ENCODE measurements at regions not wholly inside any gene's neighbourhood (a gene's known extent, or its start where the extent isn't known, plus 50 kb on each side); places are given as distances from the start of the nearest gene placed in this dataset.

GRCh38 chr3:177431525-177432176 lies 234.4 kb upstream of the TBL1XR1 start:
- no peak for DNase-seq (ENCODE audit: low read depth in 2 of 2)

DNA sequence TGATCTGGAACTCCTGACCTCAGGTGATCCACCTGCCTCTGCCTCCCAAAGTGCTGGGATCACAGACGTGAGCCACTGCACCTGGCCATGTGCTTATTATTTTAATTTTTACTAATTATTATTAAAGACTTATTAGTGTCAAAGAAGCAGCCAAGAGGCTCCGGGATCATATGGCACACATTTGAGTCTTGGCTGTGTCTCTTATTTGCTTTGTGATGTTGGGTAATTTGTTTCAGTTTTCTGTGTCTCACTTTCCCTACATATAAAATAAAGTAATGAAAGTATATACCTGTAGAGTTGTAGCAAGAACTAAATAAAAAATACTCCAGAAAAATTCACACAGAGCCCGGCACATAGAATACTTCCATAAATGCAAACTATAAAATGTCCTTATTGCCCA lies 238.0 kb upstream of the TBL1XR1 start:
- no peak for DNase-seq (ENCODE audit: low read depth in 2 of 2)

DNA sequence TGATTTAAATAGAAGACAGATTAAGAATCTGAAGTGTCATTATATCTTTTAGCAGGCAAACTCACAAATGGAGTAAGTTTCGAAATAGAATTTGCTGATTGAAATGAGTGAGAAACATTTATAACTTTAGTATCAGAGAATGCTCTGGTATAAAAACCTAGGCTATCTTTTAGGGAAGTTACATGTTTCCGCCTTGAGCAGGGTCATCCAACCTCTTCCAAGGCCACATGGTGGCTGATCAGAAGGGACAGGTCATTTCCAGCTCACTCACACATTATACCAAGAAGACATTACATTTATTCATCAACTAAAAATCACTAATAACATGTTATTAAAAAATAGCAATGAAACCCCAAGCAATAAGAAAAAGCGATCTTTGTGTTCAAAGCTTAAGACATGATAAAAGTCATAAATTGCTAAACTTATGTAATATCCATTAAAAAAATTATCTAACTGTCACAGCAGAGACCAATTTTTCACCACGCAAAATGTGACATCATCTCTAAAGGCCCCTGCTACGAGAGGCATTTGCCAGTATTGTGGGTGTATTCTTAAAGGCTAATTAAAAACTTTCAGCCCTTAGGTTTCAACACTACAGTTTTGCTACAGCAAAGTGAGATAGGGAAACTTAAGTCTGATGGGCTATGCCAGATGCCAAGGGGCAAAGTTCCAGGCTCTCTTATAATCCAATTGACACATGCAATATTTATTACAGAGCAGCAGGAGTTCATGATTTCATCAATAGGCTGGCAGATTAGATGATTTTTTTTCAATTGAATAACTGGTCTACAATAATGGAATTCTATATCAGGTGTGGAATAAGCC lies 240.4 kb upstream of the TBL1XR1 start:
- no peak for DNase-seq (ENCODE audit: low read depth in 2 of 2)

- DNase-seq (ENCODE audit: low read depth in 2 of 2), result no peak
These were observed 241.4 kb upstream of the TBL1XR1 start for GRCh38 chr3:177438596-177439220.

GRCh38 chr3:177439694-177440269 lies 242.5 kb upstream of the TBL1XR1 start:
- no peak for DNase-seq (ENCODE audit: low read depth in 2 of 2)

GRCh38 chr3:177440456-177441104 lies 243.3 kb upstream of the TBL1XR1 start:
- DNase-seq (ENCODE audit: low read depth in 2 of 2), result no peak

DNA sequence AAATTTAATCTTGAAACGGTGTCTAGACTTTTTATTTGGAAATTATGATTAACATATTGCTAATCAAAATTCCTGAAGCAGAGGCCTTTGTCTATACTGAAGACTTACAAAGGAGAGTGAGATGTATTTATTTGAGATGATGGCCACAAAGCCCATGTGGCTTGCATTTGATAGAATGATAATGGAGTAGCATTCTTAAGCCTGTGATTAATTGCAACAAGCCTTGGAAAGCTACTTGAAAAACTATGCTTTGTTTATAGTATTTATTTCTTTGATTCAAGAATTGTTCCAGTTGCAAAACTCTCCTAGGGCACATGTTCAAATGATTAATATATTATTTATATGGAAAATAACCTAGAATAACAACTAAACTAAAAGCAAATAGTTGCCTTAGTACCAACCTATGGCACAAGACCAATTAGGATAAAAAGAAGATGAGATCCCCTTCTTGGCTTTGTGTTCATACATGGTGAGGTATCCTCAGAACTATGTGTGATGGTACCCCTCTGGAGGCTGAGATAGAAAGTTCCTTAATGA lies 244.1 kb upstream of the TBL1XR1 start:
- DNase-seq (ENCODE audit: low read depth in 2 of 2), result no peak

DNA sequence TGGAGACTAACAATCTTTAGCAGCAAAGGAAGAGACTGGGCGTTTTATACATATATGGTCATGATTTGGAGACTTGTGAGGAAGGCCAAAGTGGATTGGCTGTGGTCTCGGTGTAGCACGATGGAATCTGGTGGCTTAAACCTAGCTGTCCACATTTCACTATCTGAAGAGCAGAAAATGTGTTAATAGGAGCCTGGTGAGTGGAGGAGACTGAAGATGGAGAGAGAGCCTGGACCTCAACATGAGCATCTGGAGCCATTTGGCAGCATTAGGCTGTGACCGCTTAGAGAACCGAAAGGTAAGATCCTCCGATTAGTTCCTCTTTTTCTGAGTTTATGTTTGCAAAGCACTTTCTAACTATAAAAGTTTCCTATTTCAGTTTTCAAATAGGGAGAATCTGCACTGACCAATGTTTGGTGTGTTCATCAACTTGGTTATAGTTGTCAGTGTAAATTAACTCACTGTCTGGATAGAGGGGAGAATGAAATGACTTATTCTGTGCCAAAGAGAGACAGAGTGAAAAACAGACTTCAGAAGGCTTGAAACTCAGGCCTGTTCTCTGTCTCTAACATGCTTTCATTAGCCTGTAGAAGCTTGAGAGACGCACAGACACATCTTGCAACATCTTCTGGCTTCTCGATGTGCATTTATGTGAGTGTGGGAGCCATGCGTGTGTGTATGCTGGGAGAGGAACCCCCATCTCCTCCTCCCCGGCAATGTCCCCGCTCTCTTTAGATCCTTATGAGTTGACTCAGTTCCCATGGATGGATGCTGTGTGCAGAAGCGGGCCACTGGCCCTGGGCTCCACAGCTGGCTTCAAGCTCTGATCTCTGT lies 244.7 kb upstream of the TBL1XR1 start:
- no peak for DNase-seq (ENCODE audit: low read depth in 2 of 2)

DNA sequence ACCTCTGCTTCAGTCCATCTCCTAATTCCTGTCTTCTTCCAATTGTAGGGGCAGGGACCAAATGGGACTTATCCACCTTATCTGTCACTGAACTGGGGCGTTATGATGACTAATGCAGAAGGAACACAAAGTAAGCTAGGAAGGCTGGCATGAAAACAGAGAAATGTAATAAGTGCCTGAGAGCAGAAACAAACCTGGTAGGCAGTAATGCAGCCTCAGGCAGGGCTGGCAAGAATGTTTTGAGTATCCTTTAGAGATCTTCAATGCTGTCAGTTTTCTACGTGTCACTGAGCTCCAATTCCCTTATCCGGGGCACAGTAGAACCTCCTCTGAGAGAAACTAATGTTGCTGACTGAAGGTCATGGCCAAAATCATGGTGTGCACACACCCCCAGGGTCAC lies 246.2 kb upstream of the TBL1XR1 start:
- no peak for DNase-seq (ENCODE audit: low read depth in 2 of 2)

DNA sequence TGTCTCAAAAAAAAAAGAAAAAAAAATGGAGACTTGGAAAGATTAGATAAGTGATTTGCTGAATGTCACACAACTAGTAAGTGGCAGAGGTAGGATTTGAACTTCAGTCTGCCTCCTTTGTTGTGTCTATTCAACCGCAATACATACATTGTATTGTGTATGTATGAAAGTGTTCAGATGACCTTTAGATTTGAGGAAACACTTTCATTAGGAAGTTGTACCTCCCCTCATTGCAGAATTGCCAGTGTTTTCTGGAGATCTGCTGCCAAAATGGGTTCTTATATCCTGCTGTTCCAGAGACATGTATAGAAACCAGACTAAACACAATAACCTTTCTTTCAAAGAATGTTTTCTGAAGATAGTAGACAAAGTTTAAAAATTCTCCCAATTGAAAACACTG lies 247.4 kb upstream of the TBL1XR1 start:
- DNase-seq (ENCODE audit: low read depth in 2 of 2), result no peak

DNA sequence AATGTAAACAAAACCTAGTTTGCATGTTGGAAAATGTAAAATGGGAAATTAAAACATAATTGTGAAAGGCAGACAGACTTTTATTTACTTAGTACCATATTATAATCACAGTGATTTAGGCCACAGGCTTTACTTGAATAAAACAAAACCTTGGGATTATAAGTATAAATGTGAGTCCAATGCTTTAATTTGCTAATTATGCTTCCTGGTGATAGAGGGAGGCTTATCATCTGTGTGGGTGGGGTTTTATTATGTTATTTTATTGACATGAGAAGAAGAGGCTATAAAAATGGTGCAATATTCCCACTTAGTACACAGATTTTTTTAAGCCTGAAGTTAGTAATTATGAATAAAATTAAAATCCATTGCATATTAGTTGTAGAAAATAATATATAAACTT lies 248.3 kb upstream of the TBL1XR1 start:
- DNase-seq (ENCODE audit: low read depth in 2 of 2), result no peak

DNA sequence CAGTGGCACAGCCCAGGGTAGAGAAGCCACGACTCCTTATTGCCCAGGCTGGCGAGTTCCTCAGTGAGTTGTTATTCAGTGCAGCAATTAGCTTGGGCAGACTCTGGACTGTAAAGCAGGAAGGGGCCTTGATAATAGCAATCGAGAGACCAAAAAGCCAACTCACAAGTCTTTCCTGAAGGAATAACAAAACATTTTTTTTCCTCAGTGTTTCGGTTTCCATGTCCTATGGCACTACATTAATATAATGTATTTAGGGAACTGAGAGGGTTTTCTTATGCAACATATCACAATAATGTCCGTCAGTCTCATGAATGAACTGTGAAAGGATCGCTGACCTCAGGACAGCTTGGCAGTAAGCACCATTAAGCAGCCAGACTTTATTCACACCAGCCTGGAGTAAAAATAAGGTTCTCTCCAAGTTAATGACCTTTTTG lies 248.9 kb upstream of the TBL1XR1 start:
- no peak for DNase-seq (ENCODE audit: low read depth in 2 of 2)

DNA sequence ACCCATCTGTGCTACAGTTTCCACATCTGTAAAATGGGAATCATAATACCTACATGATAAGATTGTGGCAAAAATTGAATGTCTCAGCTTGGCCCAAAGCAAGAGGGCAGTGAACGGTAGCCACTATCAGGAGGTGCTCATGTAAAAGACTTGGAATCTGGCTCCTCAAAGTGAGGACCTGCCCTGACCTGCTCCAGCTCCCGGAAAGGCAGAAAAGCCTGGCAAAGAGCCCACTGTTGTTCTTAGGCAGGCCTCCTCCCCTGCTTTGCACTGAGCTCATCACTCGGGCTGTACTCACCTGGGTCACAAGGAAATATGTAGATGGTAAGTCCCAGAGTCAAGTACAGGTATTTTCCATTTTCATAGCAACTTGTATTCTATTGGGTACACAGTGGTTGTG lies 250.7 kb upstream of the TBL1XR1 start:
- DNase-seq (ENCODE audit: low read depth in 2 of 2), result no peak

- no peak for DNase-seq (ENCODE audit: low read depth in 2 of 2)
These were observed 251.7 kb upstream of the TBL1XR1 start for GRCh38 chr3:177448987-177449359.

DNA sequence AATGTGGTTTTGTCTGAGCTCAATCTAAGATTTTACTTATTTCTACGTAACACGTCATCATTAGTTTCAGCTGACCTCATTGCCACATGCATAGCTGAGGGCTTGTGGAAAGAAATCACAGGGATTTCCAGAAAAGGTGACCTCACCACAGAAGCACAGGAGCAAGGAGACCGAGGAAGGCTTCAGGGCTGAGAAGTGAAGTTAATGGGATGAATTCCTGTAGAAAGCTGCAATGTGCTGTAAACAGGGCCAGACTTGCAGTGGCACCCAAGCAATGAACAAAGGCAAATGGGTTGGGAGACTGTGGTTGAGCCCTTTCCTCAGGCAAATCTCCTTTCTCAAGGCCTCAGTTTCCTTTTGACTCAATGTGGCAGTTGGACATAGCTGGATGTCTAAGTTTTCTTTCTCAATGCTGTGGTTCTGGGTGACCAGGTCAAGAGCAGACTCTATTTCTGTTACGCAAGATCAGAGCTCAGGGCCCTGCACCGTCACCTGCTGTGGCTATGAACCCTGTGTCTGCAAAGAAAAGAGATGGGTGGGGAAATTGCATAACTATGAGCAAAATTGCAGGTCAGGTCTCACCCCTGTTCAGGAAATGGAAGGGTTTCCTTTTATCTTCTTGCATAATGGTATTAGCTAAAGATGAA lies 252.2 kb upstream of the TBL1XR1 start:
- no peak for DNase-seq (ENCODE audit: low read depth in 2 of 2)

DNA sequence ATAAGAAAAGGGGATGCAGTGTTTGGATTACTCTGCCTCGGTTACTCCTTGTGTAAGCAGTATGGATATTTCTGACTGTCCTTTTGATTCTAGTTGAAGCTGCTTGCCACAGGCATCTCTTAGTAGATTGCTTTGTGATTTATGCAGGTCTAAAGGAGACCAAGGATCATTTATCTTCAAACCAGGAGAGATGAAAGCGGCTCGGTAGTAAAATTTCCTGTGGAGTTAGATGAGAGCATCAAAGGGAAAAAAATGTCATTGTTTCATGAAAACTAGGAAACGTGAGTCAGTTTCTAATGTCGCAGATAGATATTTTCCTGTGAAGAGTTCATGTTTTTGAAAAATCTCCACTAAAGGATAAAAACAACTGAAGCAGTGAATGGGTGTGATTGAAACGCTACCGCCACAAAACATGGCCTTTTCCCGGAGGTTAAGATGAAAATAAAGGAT lies 254.0 kb upstream of the TBL1XR1 start:
- no peak for DNase-seq (ENCODE audit: low read depth in 2 of 2)

DNA sequence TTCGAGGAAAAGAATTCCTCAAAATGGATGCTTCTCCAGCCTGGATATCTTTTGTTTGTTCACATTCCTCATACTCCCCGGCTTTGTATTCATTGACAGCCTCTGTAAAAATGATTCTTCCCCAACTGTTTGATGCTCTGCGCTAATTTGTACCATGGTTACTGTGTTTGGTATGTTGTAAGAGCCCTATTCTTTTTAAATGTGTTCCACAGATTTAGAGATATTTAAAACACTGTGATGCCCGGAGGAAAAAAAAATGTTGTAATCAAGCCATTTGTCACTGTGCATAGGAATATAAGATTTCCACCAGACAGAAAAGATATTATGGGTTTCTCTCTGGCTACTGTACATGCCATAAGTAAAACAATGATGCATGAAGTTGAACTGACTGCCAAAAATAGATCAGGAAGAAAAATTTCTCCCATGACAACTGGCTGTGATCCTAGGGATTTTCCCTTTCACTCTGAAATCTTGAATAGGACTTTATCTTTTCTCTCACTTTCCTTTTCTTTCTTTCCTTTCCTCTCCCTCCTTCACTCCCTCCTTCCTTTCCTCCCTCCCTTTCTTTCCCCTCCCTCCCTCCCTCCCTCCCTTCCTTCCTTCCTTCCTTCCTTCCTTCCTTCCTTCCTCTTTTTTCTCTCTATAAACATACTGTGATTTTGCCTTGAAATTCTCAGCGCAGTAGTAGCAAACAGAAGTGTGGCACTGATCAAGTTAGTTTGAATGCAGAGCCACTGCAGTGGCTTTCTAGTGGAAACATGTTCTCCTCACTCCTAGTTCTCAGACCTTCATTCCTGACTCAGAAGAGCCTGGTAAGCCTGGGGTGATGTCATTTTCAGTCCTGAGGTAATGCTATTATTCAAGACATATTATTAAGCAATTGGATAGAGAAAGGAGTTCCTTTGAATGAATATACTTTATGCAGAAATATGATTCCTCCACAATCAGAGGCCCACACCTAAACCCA lies 254.9 kb upstream of the TBL1XR1 start:
- no peak for DNase-seq (ENCODE audit: low read depth in 2 of 2)

DNA sequence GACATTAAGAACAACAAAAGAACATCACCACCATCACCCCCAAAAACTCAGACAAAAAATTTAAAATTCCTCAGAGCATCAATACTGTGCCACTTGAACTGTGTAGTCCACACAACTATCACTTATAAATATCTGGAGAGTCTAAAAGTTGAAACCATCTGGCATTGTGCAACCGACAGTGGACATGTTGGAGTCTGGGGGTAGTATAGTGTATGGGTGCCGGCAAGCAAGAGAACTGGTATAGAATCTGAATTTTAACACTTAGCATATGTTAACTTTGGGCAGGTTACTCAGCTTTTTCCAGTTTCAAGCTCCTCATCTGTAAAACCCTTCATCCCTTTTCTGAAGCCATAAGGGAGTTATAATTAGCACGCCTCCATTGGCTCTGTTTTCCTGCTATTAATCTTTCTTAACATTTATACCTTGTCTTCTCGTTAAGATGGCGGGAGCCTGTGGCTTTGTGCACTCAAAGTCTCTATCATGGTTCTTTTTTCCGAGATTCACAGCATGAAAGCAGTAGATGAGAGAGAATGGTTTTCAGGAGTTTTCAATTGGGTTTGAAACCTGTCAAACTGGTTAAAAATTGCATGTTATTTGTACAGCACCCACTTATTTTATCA lies 255.7 kb upstream of the TBL1XR1 start:
- DNase-seq (ENCODE audit: low read depth in 2 of 2), result no peak

DNA sequence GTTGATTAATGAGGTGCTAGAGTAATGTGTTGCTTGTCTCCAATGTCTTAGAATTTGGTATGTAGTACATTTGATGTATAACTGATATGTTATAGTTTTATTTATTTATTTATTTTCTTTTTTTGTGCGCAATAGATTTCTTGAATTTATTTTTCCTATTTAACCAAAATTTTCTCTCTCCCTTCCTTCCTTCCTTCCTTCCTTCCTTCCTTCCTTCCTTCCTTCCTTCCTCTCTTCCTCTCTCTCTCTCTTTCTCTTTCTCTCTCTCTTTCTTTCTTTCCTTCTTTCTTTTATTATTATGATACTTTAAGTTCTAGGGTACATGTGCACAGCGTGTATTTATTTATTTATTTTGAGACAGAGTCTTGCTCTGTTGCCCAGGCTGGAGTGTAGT lies 256.2 kb upstream of the TBL1XR1 start:
- no peak for DNase-seq (ENCODE audit: low read depth in 2 of 2)

All from stimulated activated CD8-positive, alpha-beta memory T cell treated with anti-CD3 and anti-CD28 coated beads, Interleukin-15, amount 100 ng/mL, for 4 hours (primary cell).